Activated CD8-positive, alpha-beta T cell treated with anti-CD3 and anti-CD28 coated beads for 36 hours (primary cell): ENCODE measurements at regions not wholly inside any gene's neighbourhood (a gene's known extent, or its start where the extent isn't known, plus 50 kb on each side); places are given as distances from the start of the nearest gene placed in this dataset.

Experiments used
- ATAC-seq: fragments of 200-7000 bp; cut with Tn5 transposase; one replicate; pipeline ENCODE4 v1.10.0; 2021; ENCODE audit warnings: mild to moderate bottlenecking, moderate library complexity
- CTCF ChIA-PET: fragments of 350-600 bp; sonication (Branson Sonifier 250); formaldehyde crosslinking; loops from one replicate; lab custom pipeline; 2021; ENCODE audit warnings: antibody characterized with exemption; lab: Charles Lee
- POLR2A ChIA-PET: fragments of 350-600 bp; sonication (Branson Sonifier 250); formaldehyde crosslinking; loops from one replicate; lab custom pipeline; 2021; ENCODE audit warnings: antibody characterized with exemption; lab: Charles Lee
- DNase-seq: peaks from one replicate; pipeline ENCODE4 v3.0.0-alpha.2; 2020
- H3K27ac Mint-ChIP-seq: one replicate; pipeline ENCODE4 v1.8.0; 2021; ENCODE audit warnings: mild to moderate bottlenecking, mixed read lengths
- H3K27me3 Mint-ChIP-seq: one replicate; pipeline ENCODE4 v1.8.0; 2021; ENCODE audit warnings: mixed read lengths
- H3K36me3 Mint-ChIP-seq: one replicate; pipeline ENCODE4 v1.8.0; 2021; ENCODE audit warnings: low read depth, mixed read lengths
- H3K4me1 Mint-ChIP-seq: one replicate; pipeline ENCODE4 v1.8.0; 2021; ENCODE audit warnings: low read depth, mixed read lengths
- H3K4me3 Mint-ChIP-seq: one replicate; pipeline ENCODE4 v1.8.0; 2021; ENCODE audit warnings: mild to moderate bottlenecking, moderate library complexity, mixed read lengths
- H3K9me3 Mint-ChIP-seq: one replicate; pipeline ENCODE4 v1.8.0; 2021; ENCODE audit warnings: mixed read lengths
- intact Hi-C: fragments of 100-400 bp; cut with micrococcal nuclease; formaldehyde crosslinking; loops from one replicate; pipeline ENCODE4 v1.10.0; 2022
- TF ChIP-seq, protein P1 (sequence below): fragments of 200-600 bp; IDR thresholded peaks from one replicate; pipeline ENCODE4 v1.8.0; 2022; ENCODE audit warnings: antibody characterized with exemption, mild to moderate bottlenecking

DNA sequence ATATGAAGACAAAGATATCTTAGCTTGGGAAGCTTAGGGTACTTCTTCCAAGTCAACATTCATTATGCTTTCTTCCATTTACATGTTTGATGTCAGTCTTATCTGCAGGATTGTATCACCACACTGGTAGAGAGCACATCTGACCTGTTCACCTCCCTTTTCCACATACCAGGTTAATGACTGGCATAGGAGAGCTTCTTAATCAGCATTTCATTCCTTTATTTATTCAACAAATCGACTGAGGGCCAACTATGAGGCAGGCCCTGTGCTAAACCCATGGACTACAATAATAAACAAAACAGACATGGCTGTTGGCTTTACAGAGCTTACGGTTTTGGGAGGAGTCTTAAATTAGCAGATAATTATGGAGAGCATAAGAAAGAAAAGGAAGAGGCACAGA, 378.1 kb upstream of the CDH11 start:
- no peaks in the 10 kb centered on the region for H3K36me3 Mint-ChIP-seq
- TF ChIP-seq, protein P1, sequence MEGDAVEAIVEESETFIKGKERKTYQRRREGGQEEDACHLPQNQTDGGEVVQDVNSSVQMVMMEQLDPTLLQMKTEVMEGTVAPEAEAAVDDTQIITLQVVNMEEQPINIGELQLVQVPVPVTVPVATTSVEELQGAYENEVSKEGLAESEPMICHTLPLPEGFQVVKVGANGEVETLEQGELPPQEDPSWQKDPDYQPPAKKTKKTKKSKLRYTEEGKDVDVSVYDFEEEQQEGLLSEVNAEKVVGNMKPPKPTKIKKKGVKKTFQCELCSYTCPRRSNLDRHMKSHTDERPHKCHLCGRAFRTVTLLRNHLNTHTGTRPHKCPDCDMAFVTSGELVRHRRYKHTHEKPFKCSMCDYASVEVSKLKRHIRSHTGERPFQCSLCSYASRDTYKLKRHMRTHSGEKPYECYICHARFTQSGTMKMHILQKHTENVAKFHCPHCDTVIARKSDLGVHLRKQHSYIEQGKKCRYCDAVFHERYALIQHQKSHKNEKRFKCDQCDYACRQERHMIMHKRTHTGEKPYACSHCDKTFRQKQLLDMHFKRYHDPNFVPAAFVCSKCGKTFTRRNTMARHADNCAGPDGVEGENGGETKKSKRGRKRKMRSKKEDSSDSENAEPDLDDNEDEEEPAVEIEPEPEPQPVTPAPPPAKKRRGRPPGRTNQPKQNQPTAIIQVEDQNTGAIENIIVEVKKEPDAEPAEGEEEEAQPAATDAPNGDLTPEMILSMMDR: no peak
- no peaks in the 10 kb centered on the region for H3K4me1 Mint-ChIP-seq
- H3K27me3 Mint-ChIP-seq: no peaks in the 10 kb centered on the region
- no peak overlapping the region for H3K27ac Mint-ChIP-seq
- ATAC-seq: no peak
- POLR2A ChIA-PET: no interaction called here
- peaks cover 3% of the 10 kb centered on the region for H3K9me3 Mint-ChIP-seq
- H3K4me3 Mint-ChIP-seq: no peak overlapping the region
- intact Hi-C loops: no loop called here
- DNase-seq: no peak
- CTCF ChIA-PET: no interaction called here

DNA sequence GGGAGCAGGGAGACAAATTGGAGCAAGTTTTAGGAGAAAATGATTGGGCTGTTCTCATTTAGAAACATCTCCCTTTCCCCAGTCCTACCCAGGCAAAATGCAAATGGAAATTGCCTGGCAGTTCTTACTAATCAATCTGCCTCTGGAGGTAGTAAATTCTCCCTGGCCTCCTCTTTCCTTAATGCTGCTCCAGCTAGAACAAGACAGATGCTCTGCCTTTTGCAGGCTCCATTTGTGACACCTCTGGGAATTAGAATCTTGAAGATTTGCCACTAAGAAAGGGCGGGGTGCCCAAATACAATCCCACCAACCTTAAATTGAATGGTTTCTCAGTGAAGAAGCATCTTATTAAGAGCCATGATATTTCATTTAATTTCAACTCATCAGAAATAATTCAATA, 377.7 kb upstream of the CDH11 start:
- H3K4me1 Mint-ChIP-seq: no peaks in the 10 kb centered on the region
- intact Hi-C loops: no loop called here
- H3K27me3 Mint-ChIP-seq: no peaks in the 10 kb centered on the region
- no peaks in the 10 kb centered on the region for H3K36me3 Mint-ChIP-seq
- no peak for DNase-seq
- peaks cover 3% of the 10 kb centered on the region for H3K9me3 Mint-ChIP-seq
- POLR2A ChIA-PET: no interaction called here
- ATAC-seq: no peak
- no peak overlapping the region for H3K4me3 Mint-ChIP-seq
- H3K27ac Mint-ChIP-seq: no peak overlapping the region
- TF ChIP-seq, protein P1: no peak
- CTCF ChIA-PET: no interaction called here

DNA sequence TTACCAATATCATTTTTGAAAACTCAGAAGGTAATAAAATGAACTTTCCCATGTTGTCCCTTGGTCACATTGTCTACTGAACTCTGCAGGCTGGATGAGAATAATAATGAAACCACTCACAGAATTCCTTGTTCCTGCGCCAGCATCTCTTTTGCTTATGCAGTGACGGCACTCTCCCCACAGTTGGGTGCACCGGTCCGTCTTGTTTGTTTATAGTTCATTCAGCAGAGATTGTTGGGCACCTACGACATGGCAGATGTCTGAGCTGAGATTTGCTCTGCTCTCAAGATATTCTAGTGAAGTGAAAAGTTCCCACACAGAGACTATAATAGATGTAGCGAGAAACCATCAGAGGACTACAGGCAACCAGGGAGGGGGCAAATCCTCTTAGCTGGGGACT, 375.7 kb upstream of the CDH11 start:
- ChIA-PET POLR2A (no interaction called here), CTCF (no interaction called here)
- Mint-ChIP-seq H3K4me1 (no peaks in the 10 kb centered on the region), H3K9me3 (peaks cover 2% of the 10 kb centered on the region), H3K27ac (no peak overlapping the region), H3K27me3 (no peaks in the 10 kb centered on the region), H3K36me3 (no peaks in the 10 kb centered on the region), H3K4me3 (no peak overlapping the region)
- intact Hi-C loops: no loop called here
- TF ChIP-seq, protein P1: no peak
- no peak for ATAC-seq
- no peak for DNase-seq

DNA sequence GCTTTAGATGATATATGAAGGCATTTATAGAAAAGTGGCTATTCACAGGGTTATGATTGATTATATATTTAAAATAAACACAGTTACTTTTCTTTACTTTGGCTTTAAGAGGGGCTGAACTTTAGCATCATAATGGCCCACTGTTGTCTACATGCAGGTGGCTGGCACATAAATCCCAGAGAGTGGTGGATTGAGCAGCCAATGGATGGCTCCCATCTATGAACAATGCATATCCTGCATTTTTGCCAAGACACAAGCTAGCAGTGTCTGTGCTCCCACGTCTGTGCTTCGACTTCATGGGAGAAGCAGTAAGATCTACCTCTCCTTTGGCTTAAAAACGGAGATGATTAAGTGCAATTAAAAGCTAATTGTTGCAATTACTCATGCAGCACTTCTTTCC, 373.2 kb upstream of the CDH11 start:
- DNase-seq: no peak
- intact Hi-C loops: no loop called here
- Mint-ChIP-seq H3K9me3 (peaks cover under 1% of the 10 kb centered on the region), H3K27ac (no peak overlapping the region), H3K27me3 (no peaks in the 10 kb centered on the region), H3K4me3 (no peak overlapping the region), H3K4me1 (no peaks in the 10 kb centered on the region), H3K36me3 (no peaks in the 10 kb centered on the region)
- no peak for ATAC-seq
- ChIA-PET CTCF (no interaction called here), POLR2A (no interaction called here)
- TF ChIP-seq, protein P1: no peak

DNA sequence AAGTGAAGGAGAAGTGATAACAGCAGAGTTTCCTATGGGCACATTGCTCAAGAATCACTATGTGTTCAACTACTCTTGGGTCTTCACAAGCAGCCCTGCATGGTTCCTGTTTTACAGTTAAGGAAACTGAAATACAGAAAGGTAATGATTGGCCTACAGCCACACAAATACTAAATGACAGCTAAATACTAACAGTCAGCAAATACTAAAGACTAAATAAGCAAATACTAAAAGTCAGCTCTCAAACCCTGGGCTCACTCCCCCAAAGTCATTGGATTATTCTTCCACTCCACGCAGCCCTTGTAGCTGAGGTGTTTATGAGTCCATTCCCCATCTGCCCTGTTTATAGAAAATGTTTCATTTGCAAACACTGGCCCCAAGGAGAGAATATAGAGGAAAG, 372.7 kb upstream of the CDH11 start:
- Mint-ChIP-seq H3K27me3 (no peaks in the 10 kb centered on the region), H3K9me3 (no peaks in the 10 kb centered on the region), H3K4me3 (no peak overlapping the region), H3K36me3 (no peaks in the 10 kb centered on the region), H3K4me1 (no peaks in the 10 kb centered on the region), H3K27ac (no peak overlapping the region)
- CTCF ChIA-PET: no interaction called here
- intact Hi-C loops: no loop called here
- ATAC-seq: no peak
- TF ChIP-seq, protein P1: no peak
- no peak for DNase-seq
- POLR2A ChIA-PET: no interaction called here
